PC-9 (cell line): ENCODE measurements at regions not wholly inside any gene's neighbourhood (a gene's known extent, or its start where the extent isn't known, plus 50 kb on each side); places are given as distances from the start of the nearest gene placed in this dataset.

Experiments
- BruUV-seq: library from RNA; stranded (reverse); fragments of 400-500 nt; replicated peaks from 2 replicates; lab custom pipeline; 2021; lab: Mats Ljungman, UMichigan
- CTCF ChIA-PET: fragments of 300-600 bp; sonication (Branson Sonifier 250); formaldehyde crosslinking; loops from one replicate; lab custom pipeline; 2022; ENCODE audit warnings: antibody characterized with exemption; lab: Charles Lee
- POLR2A ChIA-PET: fragments of 300-600 bp; sonication (Branson Sonifier 250); formaldehyde crosslinking; loops from one replicate; lab custom pipeline; 2022; ENCODE audit warnings: antibody characterized with exemption; ENCODE audit not compliant: unreplicated experiment; lab: Charles Lee
- DNase-seq, 2 experiments: peaks; one replicate each; pipeline versions ENCODE4 v3.0.0 to v3.0.0-alpha.2; 2015 to 2022; ENCODE audit warnings: mixed read lengths in 1 of 2
- H2AFZ ChIP-seq: fragments of 200-600 bp; sonication (generic); 2 replicates; pipeline ENCODE4 v1.8.1; 2017; ENCODE audit warnings: antibody characterized with exemption
- H3F3A ChIP-seq: fragments of 200-600 bp; sonication (generic); 2 replicates; pipeline ENCODE4 v1.8.1; 2017; ENCODE audit warnings: antibody characterized with exemption, mild to moderate bottlenecking, low read depth; ENCODE audit not compliant: insufficient read depth
- H3K27ac ChIP-seq: fragments of 200-600 bp; sonication (generic); 2 replicates; pipeline ENCODE4 v1.6.1; 2016; ENCODE audit warnings: mixed run types
- H3K27me3 ChIP-seq: fragments of 200-600 bp; sonication (generic); 2 replicates; pipeline ENCODE4 v1.6.1; 2016; ENCODE audit warnings: low read depth, mixed run types; ENCODE audit not compliant: insufficient read depth
- H3K36me3 ChIP-seq: fragments of 200-600 bp; sonication (generic); 2 replicates; pipeline ENCODE4 v1.6.1; 2016; ENCODE audit warnings: low read depth, mixed run types
- H3K4me1 ChIP-seq: fragments of 200-600 bp; sonication (generic); replicated peaks from 2 replicates; pipeline ENCODE4 v1.6.1; 2016; ENCODE audit warnings: mixed run types; ENCODE audit not compliant: insufficient read depth
- H3K4me2 ChIP-seq: fragments of 200-600 bp; sonication (generic); 2 replicates; pipeline ENCODE4 v1.6.1; 2017; ENCODE audit warnings: mixed run types
- H3K4me3 ChIP-seq: fragments of 200-600 bp; sonication (generic); 2 replicates; pipeline ENCODE4 v1.6.1; 2016; ENCODE audit warnings: mixed run types
- H3K79me2 ChIP-seq: fragments of 200-600 bp; sonication (generic); 2 replicates; pipeline ENCODE4 v1.6.1; 2017; ENCODE audit warnings: low read depth, mixed run types
- H3K9me2 ChIP-seq: fragments of 200-600 bp; sonication (generic); 2 replicates; pipeline ENCODE4 v1.8.1; 2017; ENCODE audit warnings: mild to moderate bottlenecking; ENCODE audit not compliant: insufficient read depth
- H3K9me3 ChIP-seq: fragments of 200-600 bp; sonication (generic); 2 replicates; pipeline ENCODE4 v1.8.1; 2016; ENCODE audit warnings: low read depth; ENCODE audit not compliant: insufficient read depth
- H4K20me1 ChIP-seq: fragments of 200-600 bp; sonication (generic); 2 replicates; pipeline ENCODE4 v1.8.1; 2017; ENCODE audit not compliant: insufficient read depth
- CTCF ChIP-seq: fragments of 200-600 bp; sonication (generic); conservative IDR thresholded peaks from 2 replicates; pipeline ENCODE4 v1.6.1; 2017; ENCODE audit warnings: mixed run types, antibody characterized with exemption, mild to moderate bottlenecking, moderate library complexity
- EZH2 ChIP-seq: fragments of 200-600 bp; sonication (generic); IDR thresholded peaks from 2 replicates; pipeline ENCODE4 v1.8.0; 2017; ENCODE audit warnings: antibody characterized with exemption, low read depth
- intact Hi-C: fragments of 100-400 bp; cut with micrococcal nuclease; formaldehyde crosslinking; loops from one replicate; pipeline ENCODE4 v1.10.0; 2022; ENCODE audit not compliant: unreplicated experiment

GRCh38 chr4:138592796-138593195 is 350.6 kb upstream of the SLC7A11 start:
- H3F3A ChIP-seq, result no peaks in the 10 kb centered on the region
- CTCF ChIA-PET, result no interaction called here

GRCh38 chr4:138591808-138592207 is 349.7 kb upstream of the SLC7A11 start:
- BruUV-seq, result no TSS peak

More at GRCh38 chr4:138592796-138593195, 350.6 kb upstream of the SLC7A11 start:
- no peaks in the 10 kb centered on the region for H3K36me3 ChIP-seq
- no peak overlapping the region for H3K4me3 ChIP-seq
- POLR2A ChIA-PET, result no interaction called here
- H2AFZ ChIP-seq, result no peak overlapping the region
- H3K27ac ChIP-seq, result no peak overlapping the region
- H3K79me2 ChIP-seq, result no peaks in the 10 kb centered on the region
- no TSS peak for BruUV-seq
- H3K4me2 ChIP-seq, result no peak overlapping the region
- TF ChIP-seq EZH2 (no peak), CTCF (no peak)
- no peaks in the 10 kb centered on the region for H3K27me3 ChIP-seq
- H4K20me1 ChIP-seq, result no peaks in the 10 kb centered on the region
- intact Hi-C loops, result no loop called here
- H3K9me3 ChIP-seq, result no peaks in the 10 kb centered on the region
- H3K9me2 ChIP-seq, result no peaks in the 10 kb centered on the region
- H3K4me1 ChIP-seq, result no peaks in the 10 kb centered on the region
- no peak for DNase-seq

GRCh38 chr4:138588501-138588900 is 346.4 kb upstream of the SLC7A11 start:
- H3K27ac ChIP-seq, result no peak overlapping the region
- no peak overlapping the region for H2AFZ ChIP-seq
- H3K4me2 ChIP-seq, result no peak overlapping the region
- no TSS peak for BruUV-seq
- no peaks in the 10 kb centered on the region for H3K9me3 ChIP-seq
- no peaks in the 10 kb centered on the region for H3K9me2 ChIP-seq
- ChIA-PET POLR2A (no interaction called here), CTCF (no interaction called here)
- no peaks in the 10 kb centered on the region for H3F3A ChIP-seq
- intact Hi-C loops, result no loop called here
- no peak for TF ChIP-seq EZH2
- no peak for TF ChIP-seq CTCF
- DNase-seq, result no peak
- H3K4me3 ChIP-seq, result no peak overlapping the region
- no peaks in the 10 kb centered on the region for H4K20me1 ChIP-seq
- no peaks in the 10 kb centered on the region for H3K36me3 ChIP-seq
- no peaks in the 10 kb centered on the region for H3K4me1 ChIP-seq
- H3K79me2 ChIP-seq, result no peaks in the 10 kb centered on the region
- no peaks in the 10 kb centered on the region for H3K27me3 ChIP-seq

More at GRCh38 chr4:138591808-138592207, 349.7 kb upstream of the SLC7A11 start:
- no peak for TF ChIP-seq CTCF
- no peak for TF ChIP-seq EZH2
- no peak overlapping the region for H3K4me2 ChIP-seq
- H4K20me1 ChIP-seq, result no peaks in the 10 kb centered on the region
- no peaks in the 10 kb centered on the region for H3K9me2 ChIP-seq
- no peaks in the 10 kb centered on the region for H3K4me1 ChIP-seq
- H2AFZ ChIP-seq, result 0 out of 2 replicates have a peak overlapping the region, but pooled peaks have one; percentile 39
- H3K79me2 ChIP-seq, result no peaks in the 10 kb centered on the region
- intact Hi-C loops, result no loop called here
- CTCF ChIA-PET, result no interaction called here
- H3K27ac ChIP-seq, result no peak overlapping the region
- no peaks in the 10 kb centered on the region for H3F3A ChIP-seq
- no peak for DNase-seq
- POLR2A ChIA-PET, result no interaction called here
- no peaks in the 10 kb centered on the region for H3K27me3 ChIP-seq
- H3K9me3 ChIP-seq, result no peaks in the 10 kb centered on the region
- no peaks in the 10 kb centered on the region for H3K36me3 ChIP-seq
- H3K4me3 ChIP-seq, result no peak overlapping the region
